ENCODE measurements at regions not wholly inside any gene's neighbourhood (a gene's known extent, or its start where the extent isn't known, plus 50 kb on each side); places are given as distances from the start of the nearest gene placed in this dataset.

DNA sequence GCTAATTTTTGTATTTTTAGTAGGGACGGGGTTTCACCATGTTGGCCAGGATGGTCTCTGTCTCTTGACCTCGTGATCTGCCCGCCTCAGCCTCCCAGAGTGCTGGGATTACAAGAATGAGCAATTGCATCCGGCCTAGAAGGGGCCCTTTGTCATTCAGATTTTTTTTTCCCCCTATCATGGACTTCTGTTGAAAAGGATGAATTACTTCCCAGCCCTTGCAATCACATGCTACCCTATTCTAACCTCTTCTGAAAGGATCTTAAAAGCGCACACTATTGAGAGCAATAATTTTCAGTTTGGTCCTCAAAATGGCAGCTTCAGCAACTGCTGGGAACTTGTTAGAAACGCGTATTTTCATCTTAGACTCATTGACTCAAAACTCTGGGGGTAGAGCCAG is 575.6 kb upstream of the KIRREL3 start:
- ATAC-seq (no peak), FAIRE-seq (no peak), DNase-seq (no peak)
- no peaks in the 10 kb centered on the region for H3K27me3 ChIP-seq
- no peaks in the 10 kb centered on the region for H3K9me3 ChIP-seq
- no peak overlapping the region for H3K4me3 ChIP-seq
- no peaks in the 10 kb centered on the region for H3K36me3 ChIP-seq
- TF ChIP-seq, protein P1, sequence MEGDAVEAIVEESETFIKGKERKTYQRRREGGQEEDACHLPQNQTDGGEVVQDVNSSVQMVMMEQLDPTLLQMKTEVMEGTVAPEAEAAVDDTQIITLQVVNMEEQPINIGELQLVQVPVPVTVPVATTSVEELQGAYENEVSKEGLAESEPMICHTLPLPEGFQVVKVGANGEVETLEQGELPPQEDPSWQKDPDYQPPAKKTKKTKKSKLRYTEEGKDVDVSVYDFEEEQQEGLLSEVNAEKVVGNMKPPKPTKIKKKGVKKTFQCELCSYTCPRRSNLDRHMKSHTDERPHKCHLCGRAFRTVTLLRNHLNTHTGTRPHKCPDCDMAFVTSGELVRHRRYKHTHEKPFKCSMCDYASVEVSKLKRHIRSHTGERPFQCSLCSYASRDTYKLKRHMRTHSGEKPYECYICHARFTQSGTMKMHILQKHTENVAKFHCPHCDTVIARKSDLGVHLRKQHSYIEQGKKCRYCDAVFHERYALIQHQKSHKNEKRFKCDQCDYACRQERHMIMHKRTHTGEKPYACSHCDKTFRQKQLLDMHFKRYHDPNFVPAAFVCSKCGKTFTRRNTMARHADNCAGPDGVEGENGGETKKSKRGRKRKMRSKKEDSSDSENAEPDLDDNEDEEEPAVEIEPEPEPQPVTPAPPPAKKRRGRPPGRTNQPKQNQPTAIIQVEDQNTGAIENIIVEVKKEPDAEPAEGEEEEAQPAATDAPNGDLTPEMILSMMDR (IDR thresholded peaks at IDR 0.05): no peak
- no peak overlapping the region for H3K27ac ChIP-seq
- H3K4me1 ChIP-seq: no peaks in the 10 kb centered on the region
- WGBS, 2 donors: 79 to 83% methylated on average over 7 of the region's 7 CpGs
- intact Hi-C loops (cut with DNase I): no loop called here

DNA sequence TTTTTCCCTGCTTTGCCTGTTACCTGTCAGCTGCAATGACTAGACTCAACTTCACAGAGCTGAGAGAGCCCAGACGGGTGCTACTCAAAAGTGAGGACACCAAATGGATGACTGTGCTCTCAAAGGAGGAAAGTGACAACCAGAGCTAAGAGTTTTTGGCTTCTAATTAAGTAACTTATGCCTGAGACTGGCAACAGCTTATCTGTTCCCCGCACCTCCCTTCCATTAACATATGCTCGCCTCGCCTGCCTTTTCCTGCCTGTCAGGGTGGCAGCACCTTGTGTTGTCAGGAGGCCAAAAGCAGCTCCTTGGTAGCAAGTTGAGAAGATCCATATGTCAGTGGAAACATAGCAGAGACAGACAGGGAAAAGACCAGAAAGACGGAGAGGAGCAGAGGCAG is 573.9 kb upstream of the KIRREL3 start:
- H3K27me3 ChIP-seq: no peaks in the 10 kb centered on the region
- H3K27ac ChIP-seq: no peak overlapping the region
- no peak for ATAC-seq
- no peaks in the 10 kb centered on the region for H3K9me3 ChIP-seq
- H3K4me3 ChIP-seq: no peak overlapping the region
- WGBS, 2 donors: 63 to 70% methylated on average over 5 of the region's 5 CpGs
- no peaks in the 10 kb centered on the region for H3K4me1 ChIP-seq
- intact Hi-C loops (cut with DNase I): no loop called here
- FAIRE-seq: no peak
- TF ChIP-seq, protein P1 (IDR thresholded peaks at IDR 0.05): no peak
- no peak for DNase-seq
- no peaks in the 10 kb centered on the region for H3K36me3 ChIP-seq

GRCh38 chr11:127568891-127569290 is 568.3 kb upstream of the KIRREL3 start:
- DNase-seq: no peak
- intact Hi-C loops (cut with DNase I): no loop called here
- Histone ChIP-seq H3K36me3 (no peaks in the 10 kb centered on the region), H3K4me1 (no peaks in the 10 kb centered on the region), H3K27me3 (no peaks in the 10 kb centered on the region), H3K4me3 (no peak overlapping the region), H3K9me3 (no peaks in the 10 kb centered on the region), H3K27ac (no peak overlapping the region)
- TF ChIP-seq, protein P1 (IDR thresholded peaks at IDR 0.05): no peak
- no peak for ATAC-seq
- FAIRE-seq: no peak
- WGBS, 2 donors: 73 to 84% methylated on average over 3 of the region's 3 CpGs

- no peak overlapping the region for H3K4me3 ChIP-seq
- FAIRE-seq: no peak
- no peak overlapping the region for H3K27ac ChIP-seq
- no peak for ATAC-seq
- no peaks in the 10 kb centered on the region for H3K9me3 ChIP-seq
- H3K27me3 ChIP-seq: no peaks in the 10 kb centered on the region
- no peaks in the 10 kb centered on the region for H3K4me1 ChIP-seq
- no peak for DNase-seq
- 54 to 57% methylated on average over 2 of the region's 2 CpGs for WGBS, 2 donors
- intact Hi-C loops (cut with DNase I): no loop called here
- no peaks in the 10 kb centered on the region for H3K36me3 ChIP-seq
- TF ChIP-seq, protein P1 (IDR thresholded peaks at IDR 0.05): no peak
Measured at GRCh38 chr11:127567237-127567932, 566.8 kb upstream of the KIRREL3 start.

GRCh38 chr11:127564810-127565209 is 564.2 kb upstream of the KIRREL3 start:
- Histone ChIP-seq H3K27me3 (no peaks in the 10 kb centered on the region), H3K9me3 (no peaks in the 10 kb centered on the region), H3K36me3 (no peaks in the 10 kb centered on the region), H3K4me1 (no peaks in the 10 kb centered on the region), H3K4me3 (no peak overlapping the region), H3K27ac (no peak overlapping the region)
- WGBS, 2 donors: 76 to 92% methylated on average over 4 of the region's 4 CpGs
- FAIRE-seq (no peak), ATAC-seq (no peak), DNase-seq (no peak)
- intact Hi-C loops (cut with DNase I): no loop called here
- TF ChIP-seq, protein P1 (IDR thresholded peaks at IDR 0.05): no peak

Measured in pancreas (tissue), 10 donors.